ENCODE measurements at regions not wholly inside any gene's neighbourhood (a gene's known extent, or its start where the extent isn't known, plus 50 kb on each side); places are given as distances from the start of the nearest gene placed in this dataset.

- TF ChIP-seq ZNF280D (tag by site-specific recombination; IDR thresholded peaks at IDR 0.05), result no peak
Measured at GRCh38 chr2:225140723-225141122, 98.5 kb upstream of the DOCK10 start (continued).

GRCh38 chr2:225137971-225138370 is 95.7 kb upstream of the DOCK10 start:
- Histone ChIP-seq H3K36me3 (ENCODE audit: control insufficient read depth in 2 of 2, insufficient read depth in 1 of 2, low read length in 2 of 2) (no peaks in the 10 kb centered on the region), H3K27ac (ENCODE audit: extremely low read depth, low read depth, low read length) (no peak overlapping the region), H3K4me1 (ENCODE audit: control insufficient read depth, insufficient read depth, low read length) (no peaks in the 10 kb centered on the region), H3K4me3 (ENCODE audit: low read depth, low read length) (no peak overlapping the region), H3K9me3 (ENCODE audit: control insufficient read depth, insufficient read depth, low read depth, low read length) (no peaks in the 10 kb centered on the region)
- CTCF ChIA-PET, result interaction anchor here (0.6 kb wide), 1 partner anchor 101 kb away, joined by 3 read pairs; no protein-coding TSS in a partner anchor
- POLR2A ChIA-PET, result no interaction called here
- TF ChIP-seq ZNF157 (tag by site-specific recombination; IDR thresholded peaks at IDR 0.05), result no peak
- TF ChIP-seq ZNF843 (tag by site-specific recombination; IDR thresholded peaks at IDR 0.05), result no peak
- TF ChIP-seq ZNF341 (tag by site-specific recombination; IDR thresholded peaks at IDR 0.05; ENCODE audit: low read depth), result no peak
- no peak for TF ChIP-seq ZNF677 (tag by site-specific recombination; IDR thresholded peaks at IDR 0.05)
- no peak for TF ChIP-seq KLF1 (tag by site-specific recombination; IDR thresholded peaks at IDR 0.05)
- TF ChIP-seq ZBTB20 (tag by site-specific recombination; IDR thresholded peaks at IDR 0.05), result no peak
- TF ChIP-seq ZSCAN23 (tag by site-specific recombination; IDR thresholded peaks at IDR 0.05), result no peak
- TF ChIP-seq ZBTB48 (tag by site-specific recombination; IDR thresholded peaks at IDR 0.05), result no peak
- TF ChIP-seq ZNF639 (tag by site-specific recombination; IDR thresholded peaks at IDR 0.05), result no peak
- TF ChIP-seq ZBTB6 (tag by site-specific recombination; IDR thresholded peaks at IDR 0.05), result no peak
- no peak for TF ChIP-seq ZBTB44 (tag by site-specific recombination; IDR thresholded peaks at IDR 0.05)
- TF ChIP-seq ZNF184 (tag by site-specific recombination; IDR thresholded peaks at IDR 0.05), result no peak
- no peak for TF ChIP-seq ZNF626 (tag by site-specific recombination; IDR thresholded peaks at IDR 0.05)

GRCh38 chr2:225136552-225136951 is 94.3 kb upstream of the DOCK10 start:
- Histone ChIP-seq H3K9me3 (ENCODE audit: control insufficient read depth, insufficient read depth, low read depth, low read length) (no peaks in the 10 kb centered on the region), H3K27ac (ENCODE audit: extremely low read depth, low read depth, low read length) (no peak overlapping the region), H3K4me1 (ENCODE audit: control insufficient read depth, insufficient read depth, low read length) (no peaks in the 10 kb centered on the region), H3K36me3 (ENCODE audit: control insufficient read depth in 2 of 2, insufficient read depth in 1 of 2, low read length in 2 of 2) (no peaks in the 10 kb centered on the region), H3K4me3 (ENCODE audit: low read depth, low read length) (no peak overlapping the region)
- POLR2A ChIA-PET, result no interaction called here
- CTCF ChIA-PET, result no interaction called here
- TF ChIP-seq ZNF514 (tag by site-specific recombination; IDR thresholded peaks at IDR 0.05) (no peak), ZNF350 (tag by site-specific recombination; IDR thresholded peaks at IDR 0.05) (no peak), ZNF280D (tag by site-specific recombination; IDR thresholded peaks at IDR 0.05) (no peak), ZNF202 (tag by site-specific recombination; IDR thresholded peaks at IDR 0.05; ENCODE audit: borderline replicate concordance) (no peak), ZBTB48 (tag by site-specific recombination; IDR thresholded peaks at IDR 0.05) (no peak), GLIS1 (tag by site-specific recombination; IDR thresholded peaks at IDR 0.05) (no peak), ZNF510 (tag by site-specific recombination; IDR thresholded peaks at IDR 0.05; ENCODE audit: insufficient replicate concordance) (no peak), ZBTB49 (tag by site-specific recombination; IDR thresholded peaks at IDR 0.05; ENCODE audit: low read depth) (no peak), KLF8 (tag by site-specific recombination; IDR thresholded peaks at IDR 0.05) (no peak)

Measured in HEK293 (cell line).